Epithelial cell of proximal tubule (primary cell): ENCODE measurements at regions not wholly inside any gene's neighbourhood (a gene's known extent, or its start where the extent isn't known, plus 50 kb on each side); places are given as distances from the start of the nearest gene placed in this dataset.
A peak's percentile ranks its signal among the peaks of the same experiment; 100 is the strongest.
"Not testable (repeated sequence)": the region's sequence is repeated elsewhere in the genome, so short reads cannot be mapped to it uniquely, and the experiment has no call there.

Source experiments
- DNase-seq: peaks from one replicate; pipeline ENCODE4 v3.0.0-alpha.2; 2011; ENCODE audit warnings: low read depth
- H3K4me3 ChIP-seq: 2 replicates; pipeline ENCODE4 v1.5.1; 2011; ENCODE audit warnings: low read depth, mild to moderate bottlenecking, low read length
- TF ChIP-seq, protein P1 (sequence below): conservative IDR thresholded peaks from 2 replicates; pipeline ENCODE4 v1.5.1; 2012; ENCODE audit warnings: low read depth, mild to moderate bottlenecking, low read length

DNA sequence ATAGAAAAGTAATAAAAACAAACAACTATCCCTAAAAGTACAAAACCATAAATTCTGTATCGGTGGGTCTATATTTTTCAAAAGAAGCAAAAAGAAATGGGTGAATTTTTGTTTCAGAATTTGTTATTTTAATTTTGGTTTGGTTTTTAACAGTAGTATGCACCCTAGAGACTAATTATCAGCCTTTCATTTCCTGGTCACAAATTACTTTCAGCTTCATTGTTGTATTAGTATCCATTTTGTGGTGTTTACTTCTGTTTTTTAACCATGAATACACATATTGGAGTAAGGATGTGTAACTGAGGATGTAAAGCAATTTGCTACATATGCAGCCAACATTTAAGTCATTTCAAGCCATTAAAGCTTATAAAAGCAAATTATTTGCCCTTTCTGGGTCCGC is 97.8 kb downstream of the LUZP4 start:
- TF ChIP-seq, protein P1, sequence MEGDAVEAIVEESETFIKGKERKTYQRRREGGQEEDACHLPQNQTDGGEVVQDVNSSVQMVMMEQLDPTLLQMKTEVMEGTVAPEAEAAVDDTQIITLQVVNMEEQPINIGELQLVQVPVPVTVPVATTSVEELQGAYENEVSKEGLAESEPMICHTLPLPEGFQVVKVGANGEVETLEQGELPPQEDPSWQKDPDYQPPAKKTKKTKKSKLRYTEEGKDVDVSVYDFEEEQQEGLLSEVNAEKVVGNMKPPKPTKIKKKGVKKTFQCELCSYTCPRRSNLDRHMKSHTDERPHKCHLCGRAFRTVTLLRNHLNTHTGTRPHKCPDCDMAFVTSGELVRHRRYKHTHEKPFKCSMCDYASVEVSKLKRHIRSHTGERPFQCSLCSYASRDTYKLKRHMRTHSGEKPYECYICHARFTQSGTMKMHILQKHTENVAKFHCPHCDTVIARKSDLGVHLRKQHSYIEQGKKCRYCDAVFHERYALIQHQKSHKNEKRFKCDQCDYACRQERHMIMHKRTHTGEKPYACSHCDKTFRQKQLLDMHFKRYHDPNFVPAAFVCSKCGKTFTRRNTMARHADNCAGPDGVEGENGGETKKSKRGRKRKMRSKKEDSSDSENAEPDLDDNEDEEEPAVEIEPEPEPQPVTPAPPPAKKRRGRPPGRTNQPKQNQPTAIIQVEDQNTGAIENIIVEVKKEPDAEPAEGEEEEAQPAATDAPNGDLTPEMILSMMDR: no peak
- no peak for DNase-seq
- no peak overlapping the region for H3K4me3 ChIP-seq

DNA sequence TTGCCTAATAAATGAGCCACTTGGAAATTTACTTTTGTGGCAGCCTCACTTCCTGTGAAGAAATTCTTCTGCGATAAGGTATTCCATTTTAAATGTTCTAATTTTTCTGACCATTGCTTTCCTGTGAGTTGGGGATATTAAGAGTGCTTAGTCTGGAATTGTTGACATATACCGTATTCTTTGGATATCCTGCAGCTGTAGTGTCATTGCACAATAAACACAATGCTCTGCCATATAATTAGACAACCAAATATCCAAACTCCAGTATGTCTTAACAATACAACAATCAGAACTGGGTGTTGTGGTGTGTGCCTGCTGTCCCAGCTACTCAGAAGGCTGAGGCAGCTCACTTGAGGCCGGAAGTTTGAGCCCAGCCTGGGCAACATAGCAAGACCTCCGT is 99.4 kb downstream of the LUZP4 start:
- H3K4me3 ChIP-seq: no peak overlapping the region
- TF ChIP-seq, protein P1: no peak
- DNase-seq: no peak

DNA sequence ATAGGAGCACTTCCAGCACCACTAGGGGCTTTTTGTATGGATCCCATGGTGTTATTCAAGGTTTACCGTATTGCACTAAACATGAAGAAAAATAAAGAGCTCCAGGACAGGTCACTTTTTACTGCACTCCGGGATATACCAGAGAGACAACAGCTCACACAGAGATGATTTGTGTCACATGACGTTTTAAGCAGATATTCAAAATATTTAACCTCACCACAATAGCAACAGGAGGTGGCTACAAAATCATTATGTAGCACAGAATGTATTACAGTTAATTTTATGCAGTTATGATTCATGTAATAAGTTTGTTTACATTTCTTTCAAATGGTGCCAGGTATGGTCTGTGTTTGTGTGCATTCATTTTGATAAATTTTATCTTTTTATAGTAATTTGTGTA is 100.6 kb downstream of the LUZP4 start:
- H3K4me3 ChIP-seq: no peak overlapping the region
- TF ChIP-seq, protein P1: no peak
- no peak for DNase-seq

DNA sequence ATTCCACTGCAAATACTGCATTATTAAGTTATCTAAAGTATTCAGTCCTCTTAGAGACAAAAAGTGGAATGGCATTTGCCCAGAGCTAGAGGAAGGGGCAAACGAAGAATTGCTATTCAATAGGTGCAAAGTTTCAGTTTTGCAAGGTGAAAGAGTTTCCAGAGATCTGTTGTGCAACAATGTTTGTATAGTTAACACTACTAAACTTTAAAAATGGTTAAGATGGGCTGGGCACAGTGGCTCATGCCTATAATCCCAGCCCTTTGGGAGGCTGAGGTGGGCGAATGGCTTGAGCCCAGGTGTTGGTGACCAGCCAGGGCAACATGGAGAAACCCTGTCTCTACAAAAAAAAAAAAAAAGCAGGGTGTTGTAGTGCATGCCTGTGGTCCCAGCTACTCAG is 102.5 kb downstream of the LUZP4 start:
- TF ChIP-seq, protein P1: no peak
- no peak for DNase-seq
- no peak overlapping the region for H3K4me3 ChIP-seq

DNA sequence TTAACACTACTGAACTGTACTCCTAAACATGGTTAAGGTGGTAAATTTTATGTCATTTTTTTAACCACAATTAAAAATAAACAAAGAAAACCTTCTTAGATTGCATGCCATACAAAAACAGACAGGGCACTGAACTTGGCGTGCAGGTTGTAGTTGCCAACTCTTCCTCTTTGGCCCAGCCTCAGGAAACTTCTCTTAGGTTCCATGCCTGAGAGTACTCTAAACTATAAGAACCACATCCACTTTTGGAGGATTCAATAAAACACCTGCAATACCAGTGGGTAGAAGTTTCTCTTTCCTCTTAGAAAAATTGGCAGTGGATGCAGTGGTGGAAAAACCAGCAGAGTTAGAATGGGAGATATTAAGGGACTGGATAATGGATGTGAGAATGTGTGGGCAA is 103.4 kb downstream of the LUZP4 start:
- TF ChIP-seq, protein P1: no peak
- DNase-seq: no peak
- no peak overlapping the region for H3K4me3 ChIP-seq

DNA sequence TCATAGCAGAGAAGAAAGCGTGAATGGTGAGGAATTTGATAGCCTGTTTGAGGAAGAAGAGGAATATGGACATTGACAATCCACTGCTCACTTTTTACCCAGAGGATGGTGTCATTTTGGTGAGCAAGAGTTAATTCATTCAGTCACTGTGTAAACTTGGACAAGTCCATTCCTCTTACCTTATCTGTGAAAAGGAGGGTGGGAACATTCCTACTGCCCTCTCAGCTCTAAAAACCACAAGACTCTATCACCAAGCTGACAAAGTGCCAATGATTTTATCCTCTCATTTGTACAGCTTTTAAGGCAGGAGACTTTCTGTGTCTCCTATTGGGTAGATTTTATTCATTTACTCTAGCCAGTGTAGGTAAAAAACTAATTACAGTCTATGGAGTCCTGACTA is 103.8 kb downstream of the LUZP4 start:
- no peak overlapping the region for H3K4me3 ChIP-seq
- TF ChIP-seq, protein P1: no peak
- peak; percentile 83 for DNase-seq

DNA sequence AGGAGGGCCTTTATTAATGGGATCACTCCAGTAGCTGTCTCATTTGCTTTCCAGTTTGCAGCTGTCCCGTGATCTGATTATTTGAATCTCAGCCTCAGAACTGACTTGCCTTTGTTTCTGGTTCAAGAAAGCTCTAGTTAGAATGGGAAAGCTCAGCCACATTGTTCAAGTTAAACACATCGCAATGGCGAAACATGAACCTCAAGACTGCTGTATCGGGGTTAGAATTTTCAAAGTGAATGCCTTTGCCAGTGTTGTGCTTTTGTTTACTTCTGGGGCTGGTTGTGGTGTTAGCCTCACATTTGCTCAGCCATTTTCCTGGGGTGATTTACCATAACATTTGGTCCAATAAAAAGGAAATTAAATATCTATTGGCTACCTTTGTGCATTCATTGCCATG is 105.3 kb downstream of the LUZP4 start:
- not testable (repeated sequence) for DNase-seq

DNA sequence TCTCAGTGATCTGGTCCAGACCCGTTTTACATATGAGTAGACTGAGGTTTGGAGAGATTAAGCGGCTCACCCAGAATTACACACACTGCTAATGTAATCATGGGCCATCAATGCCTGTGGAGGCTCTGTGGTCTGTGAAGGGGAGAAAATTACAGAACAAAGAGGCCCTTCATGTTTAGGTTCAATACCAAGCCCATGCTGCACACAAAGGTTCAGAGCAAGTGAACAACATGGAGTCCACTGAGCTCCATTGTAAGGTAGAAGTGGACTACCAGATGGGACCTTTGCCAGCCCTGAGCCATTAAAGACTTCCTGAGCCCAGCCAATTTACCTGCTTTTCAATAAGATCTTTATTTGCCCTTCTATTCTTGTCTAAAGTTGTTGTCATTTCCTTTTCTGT is 109.8 kb downstream of the LUZP4 start:
- TF ChIP-seq, protein P1: no peak

More for the DNA sequence above, 105.3 kb downstream of the LUZP4 start:
- H3K4me3 ChIP-seq: not testable (repeated sequence)

More for the DNA sequence above, 109.8 kb downstream of the LUZP4 start:
- no peak for DNase-seq
- no peak overlapping the region for H3K4me3 ChIP-seq
